ENCODE measurements at regions not wholly inside any gene's neighbourhood (a gene's known extent, or its start where the extent isn't known, plus 50 kb on each side); places are given as distances from the start of the nearest gene placed in this dataset.
A peak's percentile ranks its signal among the peaks of the same experiment; 100 is the strongest.

- DNase-seq = no peak
Observed at GRCh38 chr12:98416845-98417244, 98.5 kb upstream of the TMPO start.

DNA sequence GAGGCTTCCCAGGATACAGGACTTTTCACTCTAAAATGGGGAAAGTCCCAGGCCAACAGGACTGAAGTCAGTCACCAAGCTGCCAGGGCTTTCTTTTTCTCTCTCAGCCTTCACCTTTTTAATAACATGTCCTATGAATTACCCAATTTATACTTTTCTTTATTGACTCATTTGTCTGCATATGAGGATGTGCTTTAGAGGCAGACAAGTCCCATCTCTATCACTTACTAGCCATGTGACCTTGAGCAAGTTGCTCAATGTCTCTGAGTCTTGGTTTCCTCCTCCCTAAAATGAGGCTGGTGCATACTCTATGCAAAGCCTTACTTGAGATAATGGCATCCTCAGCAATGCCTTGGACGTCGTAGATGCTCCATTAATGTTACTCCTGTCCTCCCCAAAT lies 98.1 kb upstream of the TMPO start:
- no peak for DNase-seq

DNA sequence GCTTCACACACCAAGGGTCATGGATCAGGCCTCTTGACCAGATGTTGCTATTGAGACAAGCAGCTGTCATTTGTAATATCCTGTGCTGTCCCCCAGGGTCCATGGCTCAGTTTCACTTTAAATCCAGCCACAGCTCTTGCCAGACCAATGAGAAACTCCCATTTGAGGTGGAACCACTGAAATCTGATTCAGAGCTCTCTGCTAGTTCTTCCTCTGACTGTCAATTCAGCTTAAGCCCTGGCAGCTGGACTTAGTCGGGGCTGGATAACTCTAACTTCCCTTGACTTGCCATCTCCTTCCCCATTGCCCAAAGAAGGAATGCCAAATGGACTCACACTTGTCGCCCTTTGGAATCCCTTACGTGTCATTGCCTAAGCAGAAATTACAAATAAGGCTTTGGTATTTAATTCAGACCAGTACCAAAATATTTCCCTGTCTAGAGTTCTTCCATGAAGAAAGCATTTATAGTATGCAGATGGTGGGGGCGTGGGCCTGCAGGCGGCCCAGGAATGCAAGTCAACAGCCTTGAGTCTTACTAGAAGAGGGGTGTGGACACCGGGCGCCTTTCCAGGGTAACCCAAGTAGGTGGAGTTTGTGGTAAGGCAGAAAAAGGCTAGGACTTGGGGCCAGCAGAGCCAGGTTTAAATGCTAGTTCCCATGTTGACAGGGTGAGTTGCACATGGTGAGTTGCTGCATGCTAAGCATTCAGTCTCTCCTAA lies 96.9 kb upstream of the TMPO start:
- no peak for DNase-seq

GRCh38 chr12:98419081-98419794 lies 96.2 kb upstream of the TMPO start:
- no peak for DNase-seq

DNA sequence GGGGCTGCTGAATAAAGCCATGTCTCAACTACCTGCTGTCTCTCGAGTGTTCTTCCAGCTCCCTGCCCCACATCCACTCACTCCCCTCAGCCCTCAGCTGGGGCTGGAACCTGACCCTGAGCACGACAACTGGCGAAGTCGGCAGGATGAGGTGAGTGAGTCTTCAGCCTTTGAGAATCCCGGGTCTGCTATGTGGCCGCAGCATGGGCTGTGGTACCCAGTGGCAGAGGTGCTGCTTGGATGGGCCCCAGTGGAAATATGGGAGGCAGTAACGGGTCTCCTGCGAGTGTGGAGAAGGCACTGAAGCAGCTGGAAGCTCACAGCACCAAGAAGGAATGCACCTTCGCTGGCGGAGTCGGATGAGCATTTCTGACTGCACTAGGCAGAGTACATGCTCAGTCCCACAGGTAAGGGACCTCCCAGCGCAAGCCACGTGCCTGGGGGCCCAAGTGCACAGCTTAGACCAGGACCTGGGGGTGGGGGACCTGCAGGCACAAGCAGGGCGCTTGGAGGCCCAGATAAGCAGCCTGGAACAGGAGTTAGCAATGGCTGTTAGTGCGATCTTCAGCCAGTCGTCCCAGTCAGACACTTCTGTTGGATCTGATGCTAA lies 95.5 kb upstream of the TMPO start:
- no peak for DNase-seq

- DNase-seq = no peak
Observed at GRCh38 chr12:98420461-98420860, 94.9 kb upstream of the TMPO start.

DNA sequence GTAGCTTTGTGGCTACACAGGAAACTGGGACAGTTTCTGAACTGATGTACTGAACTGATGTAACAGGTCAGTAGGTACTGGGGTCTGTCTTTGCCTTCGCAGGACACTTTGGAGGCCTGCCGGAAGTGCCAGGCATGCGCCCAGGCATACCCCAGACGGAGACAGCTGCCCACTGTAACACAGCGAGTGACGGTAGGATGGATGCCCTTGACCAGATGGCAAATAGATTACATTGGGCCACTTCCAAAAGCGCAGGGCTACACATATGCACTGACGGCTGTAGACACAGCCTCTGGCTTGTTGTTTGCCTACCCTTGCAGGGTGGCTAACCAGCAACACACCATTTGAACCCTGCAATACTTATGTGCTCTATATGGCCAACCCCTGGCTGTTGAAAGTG lies 94.1 kb upstream of the TMPO start:
- no peak for DNase-seq

- DNase-seq = no peak
Observed at GRCh38 chr12:98422359-98422758, 93.0 kb upstream of the TMPO start.

GRCh38 chr12:98422812-98423211 lies 92.6 kb upstream of the TMPO start:
- no peak for DNase-seq

- no peak for DNase-seq
Observed at GRCh38 chr12:98423963-98424362, 91.4 kb upstream of the TMPO start.

DNA sequence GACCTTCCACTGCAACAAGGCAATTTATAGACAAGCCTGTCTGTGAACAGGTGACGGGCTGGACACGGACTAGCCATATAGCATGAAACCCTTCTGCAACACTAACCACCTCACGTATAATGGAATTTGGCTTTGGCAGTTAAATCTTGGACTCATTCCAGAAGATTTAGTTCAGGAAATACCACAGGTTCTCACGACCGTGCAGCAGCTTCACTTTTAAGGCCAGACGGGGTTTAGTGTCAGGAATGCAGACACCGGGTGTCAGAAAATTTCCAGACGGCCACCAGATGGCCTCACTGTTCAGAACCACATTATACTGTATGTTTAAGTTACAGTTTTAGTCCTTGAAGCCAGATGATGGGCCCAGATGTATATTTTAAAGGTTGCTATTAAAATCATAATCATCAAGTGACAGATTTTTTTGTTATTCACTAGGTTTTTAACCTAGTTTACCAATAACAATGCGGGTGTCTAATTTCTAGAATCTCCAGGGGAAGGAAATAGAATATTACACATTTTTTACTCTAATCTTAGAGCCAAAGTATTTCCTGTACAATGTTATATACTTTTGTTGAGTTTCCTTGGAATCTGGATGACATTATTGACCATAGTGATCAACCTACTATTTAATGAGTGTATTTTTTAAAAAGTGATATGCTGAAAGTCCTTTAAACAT lies 90.5 kb upstream of the TMPO start:
- DNase-seq = peak; percentile 47

GRCh38 chr12:98425859-98426258 lies 89.5 kb upstream of the TMPO start:
- no peak for DNase-seq

- DNase-seq = no peak
Observed at GRCh38 chr12:98431089-98431488, 84.3 kb upstream of the TMPO start.

DNA sequence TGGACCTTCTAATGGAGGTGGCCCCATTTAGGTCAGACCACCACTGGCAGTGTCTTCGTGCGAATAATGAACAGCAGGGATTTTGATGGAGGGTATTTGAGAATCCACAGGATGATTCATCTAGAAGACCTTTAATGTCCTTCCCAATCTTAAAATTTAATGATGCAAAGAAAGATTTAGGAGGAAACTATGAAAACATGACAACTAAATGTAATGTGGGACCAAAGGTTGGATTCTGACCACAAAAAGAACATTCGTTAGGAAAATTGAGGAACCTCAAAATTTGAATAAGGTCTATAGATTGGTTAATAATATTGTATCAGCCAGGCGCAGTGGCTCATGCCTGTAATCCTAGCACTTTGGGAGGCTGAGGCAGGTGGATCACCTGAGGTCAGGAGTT lies 78.2 kb upstream of the TMPO start:
- DNase-seq = no peak

- DNase-seq = no peak
Observed at GRCh38 chr12:98437806-98438595, 77.4 kb upstream of the TMPO start.

DNA sequence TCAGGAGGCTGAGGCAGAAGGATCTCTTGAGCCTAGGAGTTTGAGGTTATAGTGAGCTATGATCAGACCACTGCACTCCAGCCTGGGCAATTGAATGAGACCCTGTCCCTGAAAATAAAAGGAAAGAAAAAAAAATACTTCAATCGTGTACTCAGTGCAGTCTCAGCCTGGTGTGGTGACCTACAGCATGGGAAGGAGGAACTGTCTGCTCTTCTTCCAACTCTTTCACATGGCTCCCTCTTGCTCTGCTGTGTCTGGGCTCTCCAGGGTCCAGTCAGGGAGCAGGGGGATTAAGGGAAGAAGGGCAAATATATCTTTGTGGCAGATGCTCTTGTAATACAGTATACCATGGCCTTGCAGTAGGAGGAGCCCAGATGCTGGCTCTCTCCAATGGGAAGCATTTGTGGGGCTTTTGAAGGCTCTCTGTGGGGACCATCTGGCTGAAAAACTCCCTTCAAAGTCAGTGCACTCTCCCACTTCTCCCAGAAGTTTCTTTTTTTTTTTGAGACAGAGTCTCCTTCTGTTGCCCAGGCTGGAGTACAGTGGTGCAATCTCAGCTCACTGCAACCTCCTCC lies 76.6 kb upstream of the TMPO start:
- no peak for DNase-seq

DNA sequence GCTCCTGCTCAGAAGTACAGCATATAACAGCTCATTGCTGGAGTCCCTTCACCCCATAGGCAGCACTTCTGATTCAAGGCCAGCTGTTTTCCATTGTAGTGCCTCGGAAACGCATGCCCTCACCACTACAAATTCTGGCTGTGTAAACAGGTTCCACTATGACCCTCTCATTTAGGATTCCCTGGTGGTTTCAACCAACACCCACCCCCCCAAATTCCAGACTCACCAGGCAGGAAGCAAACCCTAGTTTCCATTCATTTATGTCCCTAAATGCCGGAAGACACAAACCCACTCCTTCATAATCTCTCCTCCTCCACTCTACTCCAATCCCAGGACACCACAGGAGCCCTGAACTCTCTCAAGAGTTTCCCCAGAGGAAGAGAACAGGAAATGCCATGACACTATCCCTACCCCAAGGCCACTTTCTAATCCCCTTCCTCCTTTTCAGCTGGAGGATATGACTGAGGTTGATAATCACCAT lies 75.9 kb upstream of the TMPO start:
- DNase-seq = no peak

DNA sequence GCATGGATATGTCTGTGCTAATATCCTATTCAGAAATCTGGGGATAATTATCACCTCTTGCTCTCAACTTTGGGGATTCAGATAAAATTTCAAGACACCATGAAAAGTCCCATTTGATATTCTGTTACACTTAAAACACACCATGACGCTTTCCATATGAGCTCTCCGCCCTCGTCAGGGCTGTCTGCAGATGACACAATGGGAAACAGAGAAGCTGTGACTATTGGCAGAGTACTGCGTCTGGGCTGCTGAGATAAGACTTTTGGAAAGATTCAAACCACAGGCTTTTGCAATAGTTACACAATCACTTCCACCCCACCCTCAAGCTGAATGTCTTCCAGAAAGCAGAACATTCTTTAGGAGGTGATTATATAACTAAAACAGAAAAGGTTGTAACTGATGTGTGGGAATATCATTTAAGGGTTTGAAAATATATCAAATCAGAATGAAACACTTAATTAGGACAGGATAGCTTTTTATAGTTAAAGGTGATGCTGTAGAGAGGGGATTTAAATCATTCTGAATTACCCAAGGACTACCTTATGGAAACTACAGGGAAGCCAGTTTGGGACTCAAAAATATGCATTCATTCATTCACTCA lies 75.3 kb upstream of the TMPO start:
- DNase-seq = no peak

DNA sequence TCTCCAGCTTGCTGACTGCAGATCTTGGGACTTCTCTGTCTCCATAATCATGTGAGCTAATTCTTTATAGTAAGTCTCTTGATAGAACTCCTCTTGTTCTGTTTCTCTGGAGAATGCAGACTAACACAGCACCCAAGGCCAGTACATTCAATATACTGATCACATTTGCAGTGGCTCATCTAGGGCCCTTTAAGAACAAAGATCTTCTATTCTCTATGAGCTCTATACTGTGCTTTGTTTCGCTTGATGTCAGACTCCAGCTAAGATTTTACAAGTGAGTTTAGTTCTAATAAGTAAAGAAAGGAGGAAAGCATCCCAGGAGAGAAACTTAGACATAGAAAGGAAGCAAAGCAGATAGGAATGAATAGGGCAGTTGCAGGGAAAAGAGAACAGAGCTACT lies 69.3 kb upstream of the TMPO start:
- DNase-seq = no peak

- no peak for DNase-seq
Observed at GRCh38 chr12:98446682-98447081, 68.7 kb upstream of the TMPO start.

DNA sequence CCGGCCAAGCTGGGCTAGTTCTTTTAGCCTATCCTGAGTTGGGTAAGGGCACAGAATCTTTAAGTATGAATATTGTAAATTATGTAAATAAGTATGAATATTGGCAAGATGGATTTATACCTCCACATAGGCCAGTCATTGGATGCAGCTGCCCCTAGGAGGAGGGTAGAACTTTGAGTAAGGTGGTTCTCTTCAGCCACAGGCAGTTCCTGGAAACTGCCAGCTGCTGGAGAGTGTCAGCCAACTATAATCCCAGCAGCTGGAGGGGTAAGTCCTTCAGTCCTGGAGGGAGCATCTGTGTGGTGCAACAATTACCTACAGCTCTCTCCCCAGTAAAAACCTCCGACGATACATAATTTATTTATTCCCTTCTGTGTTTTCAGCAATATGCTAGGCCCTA lies 65.8 kb upstream of the TMPO start:
- no peak for DNase-seq

- DNase-seq = no peak
Observed at GRCh38 chr12:98453070-98453469, 62.3 kb upstream of the TMPO start.
